ENCODE measurements at regions not wholly inside any gene's neighbourhood (a gene's known extent, or its start where the extent isn't known, plus 50 kb on each side); places are given as distances from the start of the nearest gene placed in this dataset.

DNA sequence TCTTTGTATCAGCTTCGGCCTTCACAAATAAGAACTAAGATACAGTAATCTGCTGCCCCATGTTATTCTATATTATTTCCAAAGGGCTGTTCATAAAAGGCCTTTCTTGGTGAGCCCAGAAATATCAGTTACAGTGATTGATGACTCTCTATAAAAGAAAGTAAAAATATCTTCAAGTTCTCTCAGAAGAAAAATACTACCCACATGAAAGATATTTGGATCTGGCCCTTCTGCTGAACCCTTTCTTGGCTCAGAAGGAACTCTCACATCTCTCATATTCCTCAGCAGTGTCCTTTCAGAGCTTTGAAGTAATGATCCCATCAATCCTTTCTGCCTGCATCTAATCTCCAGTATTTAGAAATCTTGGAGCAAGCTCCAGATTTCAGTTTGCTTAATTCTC lies 76.3 kb upstream of the SLITRK1 start:
- DNase-seq: no peak

DNA sequence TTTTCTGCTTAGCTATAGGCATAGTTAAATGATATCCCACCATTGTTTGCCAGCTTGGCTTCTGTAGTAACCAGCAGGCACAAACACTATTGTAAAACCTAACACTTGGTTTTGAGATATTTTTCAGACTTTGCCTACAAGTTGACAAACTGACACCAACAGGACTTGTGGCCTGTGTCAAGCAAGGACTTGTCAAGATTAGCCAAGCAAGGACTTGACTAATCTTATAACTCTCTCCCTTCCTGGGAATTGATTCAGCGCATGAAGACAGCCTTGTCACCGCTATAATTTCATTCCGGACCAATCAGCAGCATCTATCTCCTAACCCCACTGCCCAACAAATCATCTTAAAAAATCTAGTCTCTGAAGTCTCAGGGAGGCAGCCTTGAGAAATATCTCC lies 72.7 kb upstream of the SLITRK1 start:
- no peak for DNase-seq

GRCh38 chr13:83953916-83954315 lies 71.6 kb upstream of the SLITRK1 start:
- no peak for DNase-seq

GRCh38 chr13:83950293-83950692 lies 68.0 kb upstream of the SLITRK1 start:
- DNase-seq: no peak

DNA sequence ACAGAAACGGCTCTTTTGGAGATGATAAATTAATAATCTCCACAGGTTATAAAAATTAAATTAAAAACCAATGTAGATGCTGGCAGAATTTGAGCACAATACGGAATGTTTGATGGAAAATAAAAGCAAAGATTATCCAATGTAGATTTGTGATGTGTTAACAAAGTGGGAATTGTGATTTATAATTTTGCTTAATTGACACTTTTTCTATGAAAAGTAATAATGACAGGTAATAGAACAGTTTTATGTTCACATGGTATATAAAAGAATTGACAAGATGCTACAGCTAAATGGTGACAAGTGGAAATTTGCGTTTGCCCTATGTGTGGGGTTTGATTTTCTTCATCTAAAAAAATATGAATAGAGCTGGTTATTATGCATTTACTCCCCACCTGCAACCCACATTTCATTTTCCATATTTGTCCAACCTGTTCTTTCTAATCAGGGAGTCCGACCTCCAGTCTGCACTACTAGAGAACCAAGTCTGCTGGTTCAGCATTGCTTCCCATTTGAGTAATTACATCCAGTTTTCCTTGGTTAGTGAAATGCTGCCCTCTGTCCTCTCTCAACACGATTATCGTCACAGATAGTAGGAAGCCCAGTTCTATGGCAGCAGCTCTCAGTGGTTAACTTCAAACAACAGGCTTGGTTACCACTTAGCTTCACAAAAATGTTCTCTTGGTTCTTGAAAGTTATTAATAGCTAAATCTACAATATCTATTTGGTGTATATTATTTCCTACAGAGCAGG lies 61.4 kb upstream of the SLITRK1 start:
- no peak for DNase-seq

GRCh38 chr13:83941701-83942335 lies 59.5 kb upstream of the SLITRK1 start:
- no peak for DNase-seq

DNA sequence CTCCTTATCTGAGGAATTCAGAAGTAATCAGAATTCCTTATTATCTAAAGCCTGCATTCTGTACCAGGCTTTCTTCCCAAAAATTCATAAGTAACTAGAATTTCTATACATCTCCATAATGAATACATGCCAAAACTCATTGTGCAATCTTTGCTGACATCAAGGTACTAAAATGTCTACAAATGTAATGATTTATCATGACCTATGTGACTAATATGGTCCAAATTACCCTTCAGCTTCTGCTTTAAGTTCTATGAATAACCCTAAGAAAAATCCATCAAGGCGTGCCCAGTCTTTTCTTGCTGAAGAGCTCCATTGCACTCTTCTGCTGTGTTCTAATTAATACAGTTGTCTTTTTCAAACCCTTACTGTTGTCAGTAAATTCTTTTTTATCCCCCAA lies 58.5 kb upstream of the SLITRK1 start:
- no peak for DNase-seq

DNA sequence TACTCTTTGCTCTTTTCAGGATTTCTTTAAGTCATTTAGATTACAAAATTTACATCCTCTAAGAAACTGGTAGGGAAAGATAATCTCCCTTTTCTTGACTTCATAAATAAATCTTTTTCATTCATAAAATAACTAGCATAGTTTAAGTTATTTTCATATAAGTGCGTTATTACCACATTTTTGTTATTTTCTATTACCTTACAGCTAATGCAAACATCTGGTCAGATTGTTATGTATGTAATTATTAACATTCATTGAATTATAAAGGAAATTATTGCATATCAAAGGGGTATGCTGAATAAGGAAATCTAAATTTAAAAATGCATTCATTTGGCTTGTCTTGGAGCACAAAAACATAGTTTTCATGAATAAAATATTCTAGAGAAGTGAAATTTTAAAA lies 55.3 kb upstream of the SLITRK1 start:
- no peak for DNase-seq

- no peak for DNase-seq
Observed at GRCh38 chr13:83935566-83935965, 53.3 kb upstream of the SLITRK1 start.
